NCI-H2227 treated with DMSO at 0.1 percent for 48 hours (cell line): ENCODE measurements at regions not wholly inside any gene's neighbourhood (a gene's known extent, or its start where the extent isn't known, plus 50 kb on each side); places are given as distances from the start of the nearest gene placed in this dataset.

ENCODE experiments used
- DNase-seq: peaks from one replicate; lab custom pipeline; 2025; lab: John Stamatoyannopoulos, UW

- DNase-seq: no peak
These were observed 207.6 kb upstream of the RAB4A start for GRCh38 chr1:229063154-229063773.

GRCh38 chr1:229064320-229065168 lies 206.4 kb upstream of the RAB4A start:
- no peak for DNase-seq

- DNase-seq: no peak
These were observed 205.3 kb upstream of the RAB4A start for GRCh38 chr1:229065613-229066012.

- no peak for DNase-seq
These were observed 204.3 kb upstream of the RAB4A start for GRCh38 chr1:229066591-229066990.

GRCh38 chr1:229067546-229067945 lies 203.4 kb upstream of the RAB4A start:
- no peak for DNase-seq

- no peak for DNase-seq
These were observed 202.5 kb upstream of the RAB4A start for GRCh38 chr1:229068270-229068987.

- DNase-seq: no peak
These were observed 201.7 kb upstream of the RAB4A start for GRCh38 chr1:229069176-229069575.

- no peak for DNase-seq
These were observed 200.7 kb upstream of the RAB4A start for GRCh38 chr1:229070168-229070567.

GRCh38 chr1:229073251-229073650 lies 197.7 kb upstream of the RAB4A start:
- DNase-seq: no peak

GRCh38 chr1:229075217-229075616 lies 195.7 kb upstream of the RAB4A start:
- no peak for DNase-seq

- DNase-seq: no peak
These were observed 195.2 kb upstream of the RAB4A start for GRCh38 chr1:229075716-229076115.

GRCh38 chr1:229076195-229076594 lies 194.7 kb upstream of the RAB4A start:
- no peak for DNase-seq

- DNase-seq: no peak
These were observed 191.8 kb upstream of the RAB4A start for GRCh38 chr1:229079016-229079595.

- DNase-seq: no peak
These were observed 190.6 kb upstream of the RAB4A start for GRCh38 chr1:229080361-229080760.

GRCh38 chr1:229085291-229085690 lies 185.6 kb upstream of the RAB4A start:
- no peak for DNase-seq

- no peak for DNase-seq
These were observed 184.8 kb upstream of the RAB4A start for GRCh38 chr1:229086091-229086490.

- DNase-seq: no peak
These were observed 184.2 kb upstream of the RAB4A start for GRCh38 chr1:229086686-229087085.

GRCh38 chr1:229087339-229087738 lies 183.6 kb upstream of the RAB4A start:
- no peak for DNase-seq

GRCh38 chr1:229087906-229088305 lies 183.0 kb upstream of the RAB4A start:
- no peak for DNase-seq

GRCh38 chr1:229088711-229089110 lies 182.2 kb upstream of the RAB4A start:
- DNase-seq: no peak

GRCh38 chr1:229089586-229090208 lies 181.2 kb upstream of the RAB4A start:
- DNase-seq: no peak

- DNase-seq: no peak
These were observed 179.2 kb upstream of the RAB4A start for GRCh38 chr1:229091721-229092136.
